ENCODE measurements at regions not wholly inside any gene's neighbourhood (a gene's known extent, or its start where the extent isn't known, plus 50 kb on each side); places are given as distances from the start of the nearest gene placed in this dataset.
A peak's percentile ranks its signal among the peaks of the same experiment; 100 is the strongest.
"Not testable (repeated sequence)": the region's sequence is repeated elsewhere in the genome, so short reads cannot be mapped to it uniquely, and the experiment has no call there.

DNA sequence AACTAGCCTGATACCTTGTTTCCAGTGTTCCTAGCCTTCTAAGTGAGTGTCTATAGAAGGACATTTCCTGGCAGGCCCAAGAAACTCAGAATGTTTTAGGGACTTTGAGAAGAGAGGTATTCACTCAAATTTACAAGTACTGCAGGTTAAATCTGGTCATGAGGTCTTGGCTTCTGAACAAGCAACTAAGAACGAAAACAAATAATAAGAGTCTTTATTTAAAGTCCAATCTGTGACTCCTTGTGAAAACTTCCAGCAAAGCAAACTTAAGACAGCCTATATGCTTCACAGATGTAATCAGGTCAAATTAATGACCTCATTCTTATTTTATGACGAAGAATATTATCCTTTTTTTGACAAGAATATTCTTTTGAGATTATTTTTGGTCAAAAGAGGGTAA lies 79.4 kb upstream of the PRSS16 start:
- no peak for DNase-seq

DNA sequence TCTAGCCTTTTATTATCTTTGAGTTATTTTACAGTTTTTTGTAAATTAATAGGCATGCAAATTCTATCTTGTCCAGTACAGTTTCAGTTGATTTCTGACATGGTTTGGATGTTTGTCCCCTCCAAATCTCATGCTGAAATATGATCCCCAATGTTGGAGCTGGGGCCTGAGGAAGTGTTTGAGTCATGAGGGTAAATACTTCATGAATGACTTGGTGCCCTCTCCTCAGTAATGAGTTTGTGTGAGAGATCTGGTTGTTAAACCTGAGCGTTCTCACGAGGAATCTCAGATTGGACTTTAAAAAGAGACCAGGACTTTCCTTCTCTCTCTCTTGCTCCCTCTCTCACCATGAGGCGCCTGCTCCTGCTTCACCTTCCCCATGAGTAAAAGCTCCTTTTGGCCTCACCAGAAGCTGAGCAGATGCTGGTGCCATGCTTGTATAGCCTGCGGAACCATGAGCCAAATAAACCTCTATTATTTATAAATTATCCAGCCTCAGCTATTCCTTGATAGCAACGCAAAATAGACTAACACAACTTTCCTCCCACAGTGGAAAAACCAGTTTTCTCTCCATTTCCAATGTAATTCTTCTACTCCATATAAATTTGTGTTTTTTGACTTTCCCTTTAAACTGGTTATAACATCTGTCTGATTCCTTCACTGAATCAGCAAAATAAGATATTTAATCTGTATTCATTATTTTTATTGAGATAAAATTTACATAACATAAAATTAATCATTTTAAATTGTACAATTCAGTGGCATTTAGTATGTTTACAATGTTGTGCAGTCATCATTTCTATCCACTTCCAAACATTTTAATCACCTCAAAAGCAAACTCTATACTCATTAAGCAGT lies 78.7 kb upstream of the PRSS16 start:
- no peak for DNase-seq

DNA sequence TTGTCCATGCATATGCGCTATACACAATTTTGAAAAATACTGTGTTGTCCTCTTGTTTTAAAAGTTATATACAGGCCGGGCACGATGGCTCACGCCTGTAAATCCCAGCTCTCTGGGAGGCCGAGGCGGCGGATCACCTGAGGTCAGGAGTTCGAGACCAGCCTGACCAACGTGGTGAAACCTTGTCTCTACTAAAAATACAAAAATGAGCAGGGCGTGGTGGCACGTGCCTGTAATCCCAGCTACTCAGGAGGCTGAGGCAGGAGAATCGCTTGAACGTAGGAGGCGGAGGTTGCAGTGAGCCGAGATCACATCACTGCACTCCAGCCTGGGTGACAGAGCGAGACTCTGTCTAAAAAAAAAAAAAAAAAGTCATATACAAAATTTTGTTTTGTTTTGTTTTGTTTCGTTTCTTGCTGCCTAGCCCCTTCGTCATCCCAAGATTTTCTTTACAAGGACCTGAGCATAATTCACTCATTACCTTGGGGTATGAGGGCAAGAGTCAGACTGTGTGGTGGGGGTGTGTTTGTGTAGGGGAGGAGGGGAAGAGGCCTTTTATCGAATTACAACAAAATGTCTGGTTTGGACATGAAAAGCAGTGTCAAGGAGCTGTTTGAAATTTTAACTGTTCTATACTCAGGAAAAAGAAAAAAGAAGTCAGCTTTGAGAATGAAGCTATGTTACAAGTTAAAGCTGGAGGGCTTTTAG lies 74.8 kb upstream of the PRSS16 start:
- not testable (repeated sequence) for DNase-seq

DNA sequence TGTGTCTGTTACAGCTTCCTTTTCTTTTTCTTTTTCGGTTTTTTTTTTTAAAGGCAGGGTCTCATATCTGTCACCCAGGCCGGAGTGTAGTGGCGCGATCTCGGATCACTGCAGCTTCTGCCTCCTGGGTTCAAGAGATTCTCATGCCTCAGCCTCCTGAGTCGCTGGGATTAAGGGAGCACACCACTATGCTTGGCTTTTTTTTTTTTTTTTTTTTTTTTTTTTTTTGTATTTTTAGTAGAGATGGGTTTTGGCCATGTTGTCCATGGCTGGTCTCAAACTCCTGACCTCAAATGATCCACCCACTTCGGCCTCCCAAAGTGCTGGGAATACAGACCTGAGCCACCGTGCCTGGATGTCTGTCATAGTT lies 74.3 kb upstream of the PRSS16 start:
- DNase-seq: not testable (repeated sequence)

DNA sequence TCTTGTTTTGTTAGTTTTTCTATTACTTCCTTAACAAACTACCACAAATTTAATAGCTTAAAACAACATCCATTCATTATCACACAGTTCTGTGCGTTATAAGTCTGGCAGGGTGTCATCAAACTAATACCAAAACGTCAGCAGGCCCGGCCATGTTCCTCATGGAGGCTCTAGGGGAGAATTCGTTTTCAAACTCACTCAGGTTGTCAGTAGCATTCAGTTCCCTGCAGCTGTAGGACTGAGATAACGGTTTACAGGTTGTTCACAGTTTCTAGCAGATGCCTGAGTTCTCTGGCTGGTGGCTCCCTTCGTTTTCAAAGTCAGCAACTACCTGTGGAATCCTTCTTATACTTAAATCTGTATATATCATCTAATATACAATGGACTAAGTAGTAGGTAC lies 72.5 kb upstream of the PRSS16 start:
- no peak for DNase-seq

DNA sequence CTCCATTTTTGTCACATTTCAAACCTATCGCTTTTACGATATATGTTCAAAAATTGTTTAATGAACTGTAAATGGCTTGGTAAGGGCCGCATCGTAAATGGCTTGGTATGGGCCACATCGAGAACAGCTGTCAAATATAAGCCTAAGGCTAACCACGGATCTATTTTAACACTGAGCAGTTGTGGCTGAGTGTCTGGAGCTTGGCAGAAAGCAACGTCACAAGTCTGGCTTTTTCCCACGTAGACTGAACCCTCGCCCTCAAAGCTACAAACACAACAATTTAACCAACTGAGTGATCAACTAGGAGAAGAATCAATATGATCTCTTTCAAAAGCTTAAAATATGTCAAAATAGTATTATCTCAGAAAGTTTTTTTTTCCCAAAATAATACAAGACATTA lies 71.4 kb upstream of the PRSS16 start:
- DNase-seq: no peak

DNA sequence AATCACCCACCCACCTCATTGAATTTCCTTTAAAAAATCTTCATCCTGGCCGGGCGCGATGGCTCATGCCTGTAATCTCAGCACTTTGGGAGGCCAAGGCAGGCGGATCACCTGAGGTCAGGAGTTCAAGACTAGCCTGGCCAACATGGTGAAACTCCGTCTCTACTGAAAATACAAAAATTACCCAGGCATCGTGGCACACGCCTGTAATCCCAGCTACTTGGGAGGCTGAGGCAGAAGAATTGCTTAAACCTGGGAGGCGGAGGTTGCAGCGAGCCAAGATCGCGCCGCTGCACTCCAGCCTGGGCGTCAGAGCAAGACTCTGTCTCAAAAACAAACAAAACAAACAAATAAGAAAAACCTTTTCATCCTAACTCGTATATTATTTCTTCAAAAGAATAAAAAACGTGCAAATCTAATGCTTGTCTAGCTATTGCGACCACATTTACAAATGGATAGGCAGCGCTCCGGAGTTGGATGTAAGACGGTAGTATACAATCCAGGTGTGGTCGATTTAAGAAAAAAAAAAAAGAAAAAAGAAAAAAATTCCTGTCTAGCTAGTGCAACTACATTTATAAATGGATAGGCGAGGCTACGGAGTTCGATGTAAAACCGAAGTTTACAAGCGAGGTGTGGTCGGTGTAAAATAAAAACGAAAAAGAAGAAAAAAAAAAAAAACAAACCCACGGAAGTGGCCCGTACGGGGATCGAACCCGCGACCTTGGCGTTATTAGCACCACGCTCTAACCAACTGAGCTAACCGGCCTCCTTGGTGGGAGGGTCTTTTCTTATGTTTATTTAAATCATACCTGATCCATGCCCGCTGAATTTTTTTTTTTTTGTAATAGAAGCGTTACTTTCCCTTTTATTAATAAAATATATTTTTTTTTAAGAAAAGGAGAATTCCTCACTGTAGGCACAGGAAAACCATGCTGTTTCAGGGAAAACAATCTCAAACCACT lies 70.7 kb upstream of the PRSS16 start:
- no peak for DNase-seq

DNA sequence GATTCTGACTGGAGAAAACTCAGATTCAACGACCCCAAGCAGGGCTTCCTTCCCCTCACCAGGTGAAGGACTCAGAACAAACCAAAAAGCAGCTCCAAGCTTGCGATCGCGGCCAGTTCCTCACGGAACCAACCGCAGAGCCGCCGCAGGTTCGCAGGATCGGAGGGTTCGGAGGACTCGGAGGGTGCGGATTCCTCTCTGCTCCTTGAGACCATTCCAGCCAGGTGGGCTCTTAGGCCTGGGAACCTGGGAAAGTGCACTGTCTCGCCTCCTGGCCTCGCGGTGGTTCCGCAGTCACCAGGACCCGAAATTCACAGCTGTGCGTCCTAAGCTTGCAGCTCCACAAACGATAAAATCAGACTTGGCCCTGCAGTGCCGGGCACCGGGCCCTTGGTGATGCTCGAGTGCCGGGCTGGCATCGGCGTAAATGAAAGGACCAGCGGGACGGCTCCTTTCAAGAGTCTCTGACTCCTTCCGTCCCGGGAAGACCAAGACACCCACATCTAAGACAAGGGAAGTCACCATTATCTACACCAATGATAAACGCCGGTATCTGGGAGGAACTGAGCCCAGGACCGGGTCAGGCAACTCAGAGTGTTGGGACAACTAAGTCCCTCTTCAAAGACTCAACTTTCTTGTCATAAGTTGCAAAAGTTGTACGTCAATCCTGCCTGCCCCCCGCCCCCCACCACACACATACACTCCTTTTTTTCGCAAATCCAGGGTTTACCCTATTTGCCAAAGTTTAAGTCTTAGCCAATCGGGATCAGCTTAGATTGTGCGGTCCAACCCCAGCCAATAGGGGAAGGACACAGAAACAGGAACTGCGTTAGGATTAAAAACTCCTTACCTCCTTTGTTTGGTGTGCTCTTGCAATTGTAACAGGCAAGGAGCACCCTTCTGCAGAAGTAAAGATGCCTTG lies 69.8 kb upstream of the PRSS16 start:
- peak; percentile 65 for DNase-seq

DNA sequence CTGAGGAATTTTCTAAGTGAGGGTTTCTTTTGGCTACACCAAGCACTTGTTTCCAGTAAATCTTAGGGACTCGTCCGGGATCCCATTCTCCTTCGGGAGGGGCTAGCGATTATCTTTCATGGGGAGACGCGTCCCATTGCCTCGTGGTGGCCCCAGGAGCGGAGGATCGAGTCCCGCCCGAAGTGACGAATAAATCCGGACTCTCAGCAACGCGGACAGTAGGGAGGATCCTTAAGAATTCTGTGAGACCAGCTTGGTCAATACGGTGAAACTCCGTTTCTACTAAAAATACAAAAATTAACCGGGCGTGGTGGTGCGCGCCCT lies 69.1 kb upstream of the PRSS16 start:
- no peak for DNase-seq

DNA sequence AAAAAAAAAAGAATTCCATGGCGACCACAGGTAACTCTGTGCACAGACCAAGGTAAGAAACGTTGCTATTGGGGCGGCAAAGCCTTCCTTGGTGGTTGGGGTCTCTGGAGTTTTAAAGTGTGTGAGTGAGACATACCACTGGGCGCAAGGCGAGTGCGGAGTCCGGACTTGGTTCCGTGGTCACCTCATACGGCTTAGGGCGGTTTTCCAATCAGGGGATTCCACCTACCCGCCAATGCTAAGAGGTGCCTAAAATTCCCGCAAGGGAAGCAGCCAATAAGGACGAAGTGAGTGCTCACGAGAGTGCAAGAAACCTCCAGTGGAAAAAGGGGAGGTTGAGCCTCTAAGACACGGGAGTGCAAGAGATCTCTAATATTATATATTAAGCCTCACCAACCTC lies 68.6 kb upstream of the PRSS16 start:
- no peak for DNase-seq

DNA sequence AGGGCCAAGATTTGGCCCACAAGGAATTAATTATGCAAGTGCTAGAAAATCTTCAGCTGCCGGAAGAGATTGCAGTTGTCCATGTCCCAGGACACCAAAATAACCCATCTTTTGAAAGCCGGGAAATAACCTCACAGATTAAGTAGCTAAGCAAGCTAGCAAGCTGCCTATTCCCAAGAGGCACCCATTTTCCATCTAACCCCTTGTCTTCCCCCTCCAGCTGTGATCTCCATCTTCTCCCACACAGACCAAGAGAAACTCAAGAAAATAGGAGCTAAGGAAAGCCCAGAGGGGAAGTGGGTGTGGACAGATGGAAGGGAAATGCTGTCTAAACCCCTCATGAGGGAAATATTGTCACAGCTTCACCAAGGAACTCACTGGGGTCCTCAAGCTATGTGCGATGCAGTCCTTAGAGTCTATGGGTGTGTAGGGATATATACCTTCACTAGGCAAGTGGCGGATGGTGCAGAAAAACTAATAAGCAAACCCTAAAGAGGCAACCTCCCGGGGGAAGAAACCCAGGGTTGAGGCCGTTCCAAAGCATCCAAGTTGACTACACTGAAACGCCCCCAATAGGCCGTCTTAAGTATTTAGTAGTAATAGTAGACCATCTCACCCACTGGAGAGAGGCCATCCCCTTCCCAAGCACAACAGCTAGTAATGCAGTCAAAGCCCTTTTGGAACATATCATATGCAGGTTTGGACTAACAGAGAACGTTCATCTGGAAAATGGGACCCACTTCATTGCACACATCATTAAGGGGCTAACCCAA lies 64.3 kb upstream of the PRSS16 start:
- DNase-seq: no peak

DNA sequence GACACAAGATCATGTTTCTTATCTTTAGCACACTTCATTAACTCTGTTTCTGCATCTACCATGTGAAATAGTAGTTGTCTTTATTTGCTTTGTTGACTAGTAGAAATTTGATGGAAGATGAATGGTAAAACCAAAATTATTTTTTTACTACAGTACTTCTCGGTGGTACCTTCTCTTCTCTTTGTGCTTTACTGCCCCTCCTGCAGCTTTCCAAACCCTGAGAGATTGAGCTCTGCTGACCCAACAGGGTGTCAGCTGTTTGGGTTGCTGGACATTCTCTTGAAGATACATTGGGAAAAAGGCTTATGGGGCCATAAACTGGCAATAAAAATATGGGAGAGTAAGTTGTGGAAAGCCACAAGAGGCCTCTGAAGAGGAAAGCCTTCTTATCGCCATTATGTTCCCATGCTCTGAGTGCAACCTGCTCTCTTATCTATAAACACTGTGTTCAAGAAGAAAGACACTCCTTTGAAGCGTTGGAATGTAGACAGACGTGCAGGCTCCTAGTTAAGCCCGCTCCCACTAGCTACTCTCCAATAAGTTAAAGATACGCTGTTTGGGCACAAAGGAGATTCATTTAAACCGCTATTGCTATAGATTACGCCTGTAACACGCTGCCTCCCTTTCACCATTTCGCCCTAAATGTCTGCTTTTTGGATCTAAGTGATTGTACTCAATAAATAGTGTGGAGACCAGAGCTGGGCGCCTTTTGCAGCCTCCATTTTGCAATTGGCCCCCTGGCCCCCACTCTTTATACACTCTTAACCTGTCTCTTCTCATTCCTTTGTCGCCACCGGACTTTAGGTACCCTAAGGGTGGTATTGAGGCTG lies 60.1 kb upstream of the PRSS16 start:
- no peak for DNase-seq

DNA sequence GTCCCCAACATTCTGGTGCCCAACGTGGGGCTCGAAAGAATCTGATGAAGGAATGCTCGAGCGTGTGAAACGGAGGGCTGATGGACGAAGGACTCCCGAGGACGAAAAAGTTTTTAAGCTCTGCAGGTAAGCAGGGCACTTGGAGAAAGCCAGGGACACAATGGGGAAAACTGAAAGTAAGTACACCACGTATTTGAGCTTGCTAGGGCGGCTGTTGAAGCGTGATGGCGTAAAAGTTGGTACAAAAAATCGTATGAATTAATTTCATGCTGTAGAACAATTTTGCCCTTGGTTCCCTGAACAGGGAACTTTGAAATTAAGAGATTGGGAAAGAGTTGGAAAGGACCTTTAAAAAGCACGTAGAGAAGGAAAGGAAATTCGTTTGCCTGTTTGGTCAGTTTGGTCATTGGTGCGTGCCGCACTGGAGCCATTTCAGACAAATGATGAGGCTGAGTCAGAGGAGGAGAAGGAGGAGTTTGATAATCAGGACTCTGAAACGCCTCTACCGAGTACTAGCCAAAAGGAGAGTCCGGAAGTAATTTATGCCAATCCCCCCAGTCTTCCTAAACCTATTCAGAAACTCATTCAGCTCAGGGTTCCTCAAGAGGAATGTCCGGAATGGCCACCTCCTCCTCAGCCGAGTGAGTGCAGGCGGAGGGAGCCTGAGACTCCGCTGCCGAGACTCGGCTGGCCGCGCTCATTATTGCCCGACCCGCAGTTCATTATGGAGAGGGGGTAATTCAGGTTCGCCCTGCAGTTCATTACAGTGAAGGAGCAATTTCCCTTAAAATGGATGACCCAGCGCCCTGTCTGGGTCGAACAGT lies 59.2 kb upstream of the PRSS16 start:
- peak; percentile 25 for DNase-seq

DNA sequence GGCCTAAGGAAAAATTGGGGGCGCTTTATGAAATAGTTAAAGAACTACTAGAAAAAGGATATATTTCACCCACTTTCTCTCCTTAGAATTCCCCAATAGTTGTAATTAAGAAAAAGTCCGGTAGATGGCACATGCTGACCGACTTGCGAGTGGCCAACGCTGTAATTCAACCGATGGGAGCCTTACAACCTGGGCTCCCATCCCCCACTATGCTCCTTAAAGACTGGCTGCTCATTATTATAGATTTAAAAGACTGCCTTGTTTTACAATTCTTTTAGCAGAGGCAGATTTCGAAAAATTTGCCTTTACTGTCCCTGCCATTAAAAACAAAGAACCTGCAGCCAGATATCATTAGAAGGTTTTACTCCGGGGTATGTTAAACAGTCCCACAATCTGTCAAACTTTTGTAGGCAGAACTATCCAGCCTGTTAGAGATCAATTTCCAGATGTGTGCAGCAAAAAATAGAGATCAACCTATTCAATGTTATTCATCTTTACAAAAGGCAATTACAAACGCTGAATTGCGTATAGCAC lies 58.5 kb upstream of the PRSS16 start:
- DNase-seq: peak; percentile 49

DNA sequence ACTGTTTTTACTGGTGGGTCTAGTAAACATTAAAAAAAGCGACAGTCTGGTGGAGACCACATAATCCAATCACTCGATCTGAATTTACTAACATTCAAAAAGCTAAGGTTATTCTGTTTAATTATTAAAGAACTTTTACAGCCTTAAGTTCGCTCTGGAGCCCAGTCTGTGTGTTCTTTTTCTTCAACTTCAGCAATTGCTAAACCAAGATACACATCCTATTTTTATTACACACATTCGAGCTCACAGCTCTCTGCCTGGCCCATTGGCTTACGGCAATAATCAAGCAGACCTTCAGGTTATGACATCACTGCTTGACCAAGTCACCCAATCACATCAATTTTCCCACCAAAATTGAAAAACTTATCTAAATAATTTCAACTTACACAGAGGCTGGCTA lies 57.4 kb upstream of the PRSS16 start:
- no peak for DNase-seq

DNA sequence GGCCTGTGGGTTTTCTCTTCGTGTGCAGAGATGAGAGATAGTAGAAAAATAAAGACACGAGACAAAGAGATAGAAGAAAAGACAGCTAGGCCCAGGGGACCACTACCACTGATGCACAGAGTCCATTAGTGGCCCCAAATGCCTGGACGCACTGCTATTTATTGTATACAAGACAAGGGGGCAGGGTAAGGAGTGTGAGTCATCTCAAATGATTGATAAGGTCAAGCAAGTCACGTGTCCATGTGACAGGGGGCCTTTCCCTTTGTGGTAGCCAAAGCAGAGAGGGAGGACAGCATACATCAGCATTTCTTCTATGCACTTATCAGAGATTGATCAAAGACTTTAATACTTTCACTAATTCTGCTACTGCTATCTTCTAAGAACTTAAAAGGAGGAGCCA lies 53.0 kb upstream of the PRSS16 start:
- DNase-seq: not testable (repeated sequence)

DNA sequence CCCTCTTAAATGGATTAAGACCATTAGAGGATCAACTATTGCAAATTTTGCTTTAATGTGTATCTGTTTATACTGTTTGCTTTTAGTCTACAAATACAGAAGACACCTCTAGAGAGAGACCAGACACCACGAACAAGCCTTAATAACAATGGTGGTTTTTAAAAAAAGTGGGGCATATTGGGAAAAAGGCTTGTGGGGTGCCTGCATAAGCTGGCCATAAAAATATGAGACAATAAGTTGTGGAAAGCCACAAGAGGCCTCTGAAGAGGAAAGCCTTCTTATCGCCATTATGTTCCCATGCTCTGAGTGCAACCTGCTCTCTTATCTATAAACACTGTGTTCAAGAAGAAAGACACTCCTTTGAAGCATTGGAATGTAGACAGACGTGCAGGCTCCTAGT lies 52.0 kb upstream of the PRSS16 start:
- DNase-seq: not testable (repeated sequence)
